Activated T-cell treated with anti-CD3 and anti-CD28 coated beads, Interleukin-2, amount 50 U/mL, for 24 hours (primary cell): ENCODE measurements at regions not wholly inside any gene's neighbourhood (a gene's known extent, or its start where the extent isn't known, plus 50 kb on each side); places are given as distances from the start of the nearest gene placed in this dataset.

Experiments used
- DNase-seq: peaks from one replicate; pipeline ENCODE4 v3.0.0-alpha.2; 2020
- H3K27ac Mint-ChIP-seq: 2 replicates; pipeline ENCODE4 v1.8.0; 2020; ENCODE audit warnings: mild to moderate bottlenecking, mixed read lengths
- H3K27me3 Mint-ChIP-seq: 2 replicates; pipeline ENCODE4 v1.8.0; 2020; ENCODE audit warnings: mixed read lengths
- H3K36me3 Mint-ChIP-seq: 2 replicates; pipeline ENCODE4 v1.8.0; 2020; ENCODE audit warnings: low read depth, mixed read lengths
- H3K4me1 Mint-ChIP-seq: 2 replicates; pipeline ENCODE4 v1.8.0; 2020; ENCODE audit warnings: low read depth, mixed read lengths
- H3K4me3 Mint-ChIP-seq: 2 replicates; pipeline ENCODE4 v1.8.0; 2020; ENCODE audit warnings: mild to moderate bottlenecking, moderate library complexity, mixed read lengths
- H3K9me3 Mint-ChIP-seq: 2 replicates; pipeline ENCODE4 v1.8.0; 2020; ENCODE audit warnings: mixed read lengths

DNA sequence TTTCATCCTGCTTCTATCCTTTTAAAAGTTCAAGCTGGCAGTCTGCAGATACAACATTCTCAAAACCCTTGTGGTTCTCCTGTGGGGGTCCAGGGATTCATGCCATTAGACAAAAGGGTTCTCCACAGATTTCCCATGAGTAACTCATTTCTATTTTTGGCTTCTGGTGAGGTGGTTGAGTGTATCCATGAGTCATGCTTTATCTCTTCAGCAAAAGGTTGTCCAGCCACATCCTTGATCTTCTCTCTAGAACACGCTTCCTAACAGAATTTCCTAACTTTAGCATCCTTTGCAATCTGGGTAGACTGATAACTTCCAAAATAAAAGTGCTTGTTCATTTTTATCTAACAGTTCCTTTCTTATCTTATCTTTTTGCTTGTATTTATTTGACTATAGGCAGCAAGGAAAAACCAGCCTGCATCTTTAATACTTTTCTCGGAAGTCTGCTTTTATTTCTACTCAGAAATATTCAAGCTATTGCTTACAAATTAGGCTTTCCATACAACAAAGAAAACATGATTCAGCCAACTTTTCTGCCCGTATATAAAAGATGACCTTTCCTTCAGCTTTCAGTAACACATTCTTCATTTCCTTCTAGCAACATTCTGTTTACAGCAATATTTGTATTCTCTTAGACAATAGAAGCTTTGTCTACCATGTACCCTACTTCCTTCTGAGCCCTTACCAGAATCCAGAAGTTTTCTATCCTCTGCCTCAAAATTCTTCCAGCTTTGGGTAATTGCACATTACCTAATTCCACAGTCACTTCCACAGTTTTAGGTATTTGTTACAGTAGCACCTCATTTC is 79.3 kb upstream of the IL6 start:
- H3K36me3 Mint-ChIP-seq, result peaks cover 3% of the 10 kb centered on the region
- H3K27ac Mint-ChIP-seq, result no peak overlapping the region
- peaks cover 41% of the 10 kb centered on the region for H3K9me3 Mint-ChIP-seq
- H3K4me3 Mint-ChIP-seq, result no peak overlapping the region
- DNase-seq, result no peak
- H3K4me1 Mint-ChIP-seq, result peaks cover 5% of the 10 kb centered on the region
- peaks cover 55% of the 10 kb centered on the region for H3K27me3 Mint-ChIP-seq

DNA sequence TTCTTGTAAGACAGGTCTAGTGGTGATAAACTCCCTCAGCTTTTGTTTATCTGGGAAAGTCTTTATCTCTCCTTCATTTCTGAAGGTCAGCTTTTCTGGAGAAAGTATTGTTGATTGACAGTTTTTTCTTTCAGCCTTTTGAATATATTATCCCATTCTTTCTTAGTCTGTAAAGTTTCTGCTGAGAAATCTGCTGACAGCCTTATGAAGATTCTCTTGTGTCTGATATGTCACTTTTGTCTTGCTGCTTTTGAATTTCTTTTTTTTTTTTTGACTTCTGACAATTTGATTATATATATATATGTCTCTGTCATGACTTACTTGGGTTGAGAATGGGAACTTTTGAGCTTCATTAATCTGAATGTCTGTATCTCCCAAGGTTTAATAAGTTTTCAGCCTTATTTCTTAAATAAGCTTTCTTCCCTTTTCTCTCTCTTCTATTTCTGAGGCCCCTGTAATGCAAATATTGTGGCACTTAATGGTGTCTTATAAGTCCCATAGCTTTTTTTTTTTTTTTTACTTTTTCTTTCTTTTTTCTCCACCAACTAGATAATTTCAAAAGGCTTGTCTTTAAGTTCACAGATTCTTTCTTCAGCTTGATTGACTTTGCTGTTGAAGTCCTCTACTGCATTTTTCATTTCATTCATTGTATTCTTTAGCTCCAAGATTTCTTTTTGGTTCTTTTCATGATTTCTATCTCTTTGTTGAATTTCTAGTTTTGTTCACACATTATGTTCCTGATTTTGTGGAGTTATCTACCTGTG is 81.4 kb upstream of the IL6 start:
- Mint-ChIP-seq H3K27me3 (peaks cover 47% of the 10 kb centered on the region), H3K4me1 (peaks cover 13% of the 10 kb centered on the region), H3K4me3 (no peak overlapping the region), H3K36me3 (peaks cover 6% of the 10 kb centered on the region), H3K27ac (no peak overlapping the region), H3K9me3 (peaks cover 52% of the 10 kb centered on the region)
- no peak for DNase-seq

DNA sequence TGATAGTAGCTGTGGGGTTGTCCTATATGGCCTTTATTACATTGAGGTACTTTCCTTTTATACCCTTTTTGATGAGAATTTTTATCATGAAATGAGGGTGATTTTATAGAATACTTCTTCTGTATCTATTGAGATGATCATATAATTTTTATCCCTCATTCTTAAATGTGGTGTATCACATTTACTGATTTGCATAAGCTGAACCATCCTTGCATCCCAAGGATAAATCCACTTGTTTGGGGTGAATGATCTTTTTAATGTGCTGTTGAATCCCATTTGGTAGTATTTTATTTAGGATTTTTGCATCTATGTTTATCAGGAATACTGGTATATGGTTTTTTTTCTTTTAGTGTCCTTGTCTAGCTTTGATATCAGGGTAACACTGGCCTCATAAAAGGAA is 84.5 kb upstream of the IL6 start:
- Mint-ChIP-seq H3K4me1 (peaks cover 21% of the 10 kb centered on the region), H3K27me3 (peaks cover 34% of the 10 kb centered on the region), H3K4me3 (no peak overlapping the region), H3K27ac (no peak overlapping the region), H3K9me3 (peaks cover 45% of the 10 kb centered on the region), H3K36me3 (peaks cover 6% of the 10 kb centered on the region)
- no peak for DNase-seq

DNA sequence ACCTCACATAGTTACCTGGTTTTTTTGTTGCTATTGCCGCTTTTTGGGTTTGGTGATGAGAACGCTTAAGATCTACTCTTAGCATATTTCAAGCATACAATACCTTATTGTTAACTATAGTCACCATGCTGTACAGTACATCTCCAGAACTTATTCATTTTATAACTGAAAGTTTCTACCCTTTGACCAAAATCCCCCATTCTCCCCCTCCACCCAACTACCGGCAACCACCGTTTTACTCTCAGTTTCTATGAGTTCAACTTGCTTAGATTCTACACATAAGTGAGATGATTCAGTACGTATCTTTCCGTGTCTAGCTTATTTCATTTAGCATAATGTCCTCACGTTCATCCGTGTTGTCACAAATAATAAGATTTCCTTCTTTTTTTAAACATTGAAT is 86.7 kb upstream of the IL6 start:
- peaks cover 18% of the 10 kb centered on the region for H3K4me1 Mint-ChIP-seq
- H3K36me3 Mint-ChIP-seq, result peaks cover 3% of the 10 kb centered on the region
- H3K27ac Mint-ChIP-seq, result peak overlapping the region; percentile 50
- no peak for DNase-seq
- H3K27me3 Mint-ChIP-seq, result peaks cover 28% of the 10 kb centered on the region
- no peak overlapping the region for H3K4me3 Mint-ChIP-seq
- H3K9me3 Mint-ChIP-seq, result peaks cover 25% of the 10 kb centered on the region

DNA sequence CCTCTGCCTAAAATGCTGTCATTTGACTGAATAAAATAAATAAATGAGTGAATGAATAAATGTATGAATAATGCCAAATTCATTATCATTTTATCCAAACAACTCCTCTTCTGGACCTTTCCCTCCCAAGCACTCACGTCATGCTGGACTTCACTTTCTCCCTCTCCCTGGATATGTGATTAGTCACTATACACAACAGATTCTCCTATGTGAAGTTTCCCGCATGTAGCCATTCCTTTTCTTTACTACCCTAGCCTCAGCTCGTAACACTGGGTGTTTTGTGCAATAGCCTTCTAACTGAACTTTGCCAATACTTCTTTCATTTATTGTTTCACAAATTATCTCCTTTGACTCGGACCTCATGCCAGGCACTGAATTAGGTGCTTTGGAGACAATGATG is 87.6 kb upstream of the IL6 start:
- peaks cover 34% of the 10 kb centered on the region for H3K27me3 Mint-ChIP-seq
- no peak for DNase-seq
- no peak overlapping the region for H3K27ac Mint-ChIP-seq
- H3K4me1 Mint-ChIP-seq, result peaks cover 18% of the 10 kb centered on the region
- H3K36me3 Mint-ChIP-seq, result peaks cover 3% of the 10 kb centered on the region
- no peak overlapping the region for H3K4me3 Mint-ChIP-seq
- H3K9me3 Mint-ChIP-seq, result peaks cover 24% of the 10 kb centered on the region

DNA sequence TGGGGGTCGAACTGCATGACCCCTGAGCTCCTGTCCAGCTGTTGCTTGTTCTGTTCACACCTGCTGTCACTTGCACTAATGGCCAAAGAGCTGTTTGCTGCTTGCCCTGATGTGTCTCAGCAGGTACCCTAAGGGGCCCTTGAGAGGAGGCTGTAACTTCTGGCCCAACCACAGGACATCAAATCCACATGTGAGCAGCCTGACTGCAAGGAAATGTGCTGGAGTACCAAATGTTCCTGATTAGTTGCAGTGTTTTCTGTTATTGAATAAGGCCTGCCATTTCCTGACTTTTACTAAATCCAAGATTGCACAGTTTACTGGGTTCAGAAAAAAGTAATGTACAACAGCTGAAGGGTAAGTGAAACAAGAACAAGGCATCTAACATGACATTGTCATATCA is 91.7 kb upstream of the IL6 start:
- Mint-ChIP-seq H3K4me3 (no peak overlapping the region), H3K36me3 (no peaks in the 10 kb centered on the region), H3K27ac (no peak overlapping the region), H3K9me3 (peaks cover 2% of the 10 kb centered on the region), H3K27me3 (peaks cover 53% of the 10 kb centered on the region), H3K4me1 (peaks cover 9% of the 10 kb centered on the region)
- DNase-seq, result no peak

DNA sequence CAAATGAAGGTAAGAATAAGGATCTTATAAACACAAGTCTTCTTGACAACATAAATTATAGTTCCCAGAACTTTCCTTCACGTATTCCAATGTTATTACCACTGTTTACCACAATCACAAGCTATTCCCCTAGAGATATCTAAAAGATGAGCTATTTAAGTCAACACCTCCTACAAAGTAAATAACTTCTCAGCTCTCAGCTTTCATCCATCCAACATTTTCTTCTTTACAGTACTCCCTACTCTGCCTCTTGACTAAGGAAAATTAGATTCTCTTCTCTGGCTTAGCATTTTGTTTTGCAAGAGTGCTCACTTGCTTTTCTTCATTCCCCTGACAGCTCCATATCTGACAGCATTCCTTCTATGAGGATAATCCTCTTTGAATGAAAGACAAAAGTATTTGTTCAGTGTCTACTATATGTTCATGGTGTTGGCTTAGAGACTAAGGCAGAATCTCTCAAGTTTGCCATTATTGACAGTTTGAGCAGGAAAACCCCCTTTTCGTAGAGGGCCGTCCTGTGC is 93.0 kb upstream of the IL6 start:
- peaks cover under 1% of the 10 kb centered on the region for H3K9me3 Mint-ChIP-seq
- H3K4me3 Mint-ChIP-seq, result no peak overlapping the region
- DNase-seq, result no peak
- H3K27me3 Mint-ChIP-seq, result peaks cover 54% of the 10 kb centered on the region
- no peak overlapping the region for H3K27ac Mint-ChIP-seq
- H3K4me1 Mint-ChIP-seq, result no peaks in the 10 kb centered on the region
- no peaks in the 10 kb centered on the region for H3K36me3 Mint-ChIP-seq

DNA sequence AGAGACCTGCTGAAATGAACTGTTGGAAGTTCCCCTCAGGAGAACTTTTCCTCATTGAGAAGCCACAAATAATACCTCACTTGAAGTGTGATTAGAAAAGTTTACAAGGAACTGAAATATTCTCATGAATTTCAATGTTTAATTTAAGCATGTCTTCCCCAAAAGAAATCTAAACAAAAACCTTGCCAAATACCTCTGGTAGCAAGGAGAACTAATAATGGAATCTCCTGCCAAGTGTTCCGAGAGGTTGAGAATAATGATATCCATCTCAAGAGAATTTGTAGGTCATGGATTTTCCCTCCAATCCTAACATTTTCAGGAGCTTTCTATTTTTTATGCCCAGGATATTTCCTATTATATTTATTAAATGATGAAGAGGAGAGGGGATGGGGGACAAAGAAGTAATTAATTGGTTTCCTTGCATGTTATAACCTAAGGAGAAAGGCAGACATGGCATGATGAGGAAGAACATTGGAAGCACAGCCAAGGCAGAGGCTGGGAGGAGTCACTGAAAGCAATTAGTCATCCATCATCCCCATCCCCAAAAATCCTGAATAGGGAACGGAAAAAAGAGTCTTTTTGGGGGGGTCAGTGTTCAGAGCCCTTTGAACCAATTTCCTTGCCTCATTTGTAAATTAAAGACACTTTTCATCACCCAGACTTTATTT is 93.6 kb upstream of the IL6 start:
- H3K4me1 Mint-ChIP-seq, result no peaks in the 10 kb centered on the region
- no peak overlapping the region for H3K27ac Mint-ChIP-seq
- no peak for DNase-seq
- H3K9me3 Mint-ChIP-seq, result no peaks in the 10 kb centered on the region
- peaks cover 55% of the 10 kb centered on the region for H3K27me3 Mint-ChIP-seq
- H3K4me3 Mint-ChIP-seq, result no peak overlapping the region
- H3K36me3 Mint-ChIP-seq, result no peaks in the 10 kb centered on the region

DNA sequence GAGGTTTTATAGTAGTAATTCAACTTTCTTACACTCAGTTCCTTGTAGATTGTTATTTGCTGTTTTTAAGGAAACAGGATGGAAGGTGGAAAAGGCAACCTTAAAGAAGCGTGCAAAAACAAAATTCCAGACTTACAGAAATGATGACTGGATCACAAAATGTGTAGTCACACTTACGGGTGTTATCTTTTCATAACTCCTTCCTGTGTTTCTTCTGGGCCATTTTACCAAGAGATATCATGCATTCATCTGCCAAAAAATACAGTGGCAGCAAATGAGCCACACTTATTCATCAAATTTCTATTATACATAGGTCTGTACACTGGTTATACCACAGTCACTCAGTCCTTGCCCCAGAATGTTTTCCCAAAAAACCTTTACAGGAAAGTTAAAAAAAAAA is 94.3 kb upstream of the IL6 start:
- DNase-seq, result no peak
- Mint-ChIP-seq H3K9me3 (no peaks in the 10 kb centered on the region), H3K4me1 (no peaks in the 10 kb centered on the region), H3K27ac (no peak overlapping the region), H3K27me3 (peaks cover 52% of the 10 kb centered on the region), H3K4me3 (no peak overlapping the region), H3K36me3 (no peaks in the 10 kb centered on the region)

DNA sequence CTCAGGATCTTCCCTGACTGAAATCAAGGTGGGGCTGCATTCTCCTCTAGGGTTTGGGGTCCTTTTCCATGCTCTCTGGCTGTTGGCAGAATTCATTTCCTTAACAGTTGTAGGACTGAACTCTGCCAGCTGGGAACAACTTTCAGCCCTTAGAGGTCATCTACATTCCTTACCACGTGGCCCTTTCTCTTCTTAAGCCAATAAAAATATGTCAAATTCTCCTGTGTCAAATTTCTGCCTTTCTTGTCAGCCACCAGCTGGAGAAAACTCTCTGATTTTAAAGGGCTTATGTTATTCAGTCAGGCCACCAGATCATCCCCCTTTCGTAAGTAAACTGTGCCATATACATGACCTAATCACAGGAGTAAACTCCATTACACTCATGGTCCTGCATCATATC is 95.3 kb upstream of the IL6 start:
- H3K27ac Mint-ChIP-seq, result no peak overlapping the region
- no peak overlapping the region for H3K4me3 Mint-ChIP-seq
- DNase-seq, result no peak
- no peaks in the 10 kb centered on the region for H3K4me1 Mint-ChIP-seq
- H3K9me3 Mint-ChIP-seq, result no peaks in the 10 kb centered on the region
- peaks cover 54% of the 10 kb centered on the region for H3K27me3 Mint-ChIP-seq
- H3K36me3 Mint-ChIP-seq, result no peaks in the 10 kb centered on the region

DNA sequence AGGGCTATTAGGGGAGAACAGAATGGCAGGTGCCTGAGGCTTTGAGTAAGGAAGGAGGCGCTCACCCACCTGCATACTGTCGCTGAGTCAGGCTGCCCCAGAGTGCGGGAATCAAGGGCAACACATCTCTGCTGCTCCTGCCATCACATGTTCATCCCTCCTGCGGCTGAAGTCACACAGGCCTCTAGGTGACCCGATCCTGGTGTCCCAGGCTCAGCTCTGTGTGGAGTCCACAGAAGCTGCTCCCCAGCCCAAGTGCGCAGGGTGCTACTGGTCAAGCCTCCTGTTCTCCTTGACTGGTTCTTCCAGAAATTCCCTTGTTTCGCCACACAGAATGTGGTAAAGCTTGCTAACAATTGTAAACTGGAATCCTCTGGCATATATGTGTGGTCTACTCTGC is 96.9 kb upstream of the IL6 start:
- Mint-ChIP-seq H3K36me3 (no peaks in the 10 kb centered on the region), H3K27me3 (peaks cover 53% of the 10 kb centered on the region)

DNA sequence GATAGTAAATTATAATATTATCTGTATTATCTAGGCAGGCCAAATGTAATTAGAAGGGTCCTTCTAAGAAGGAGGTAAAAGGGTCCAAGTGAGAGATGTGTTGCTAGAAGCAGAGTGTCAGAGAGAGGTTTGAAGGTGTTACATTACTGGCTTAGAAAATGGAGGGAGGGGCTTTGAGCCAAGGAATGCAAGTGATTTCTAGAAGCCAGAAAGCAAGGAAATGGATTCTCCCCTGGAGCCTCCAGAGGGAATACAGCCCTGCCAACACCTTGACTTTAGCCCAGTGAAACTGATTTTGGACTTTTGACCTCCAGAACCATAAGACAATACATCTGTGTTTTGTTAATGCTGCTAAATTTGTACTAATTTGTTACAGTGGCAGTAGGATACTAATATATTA is 97.9 kb upstream of the IL6 start:
- H3K4me3 Mint-ChIP-seq, result no peak overlapping the region
- H3K9me3 Mint-ChIP-seq, result no peaks in the 10 kb centered on the region
- H3K27ac Mint-ChIP-seq, result no peak overlapping the region
- no peak for DNase-seq
- H3K4me1 Mint-ChIP-seq, result no peaks in the 10 kb centered on the region
- H3K27me3 Mint-ChIP-seq, result peaks cover 44% of the 10 kb centered on the region
- H3K36me3 Mint-ChIP-seq, result no peaks in the 10 kb centered on the region

More for the DNA sequence above, 96.9 kb upstream of the IL6 start:
- no peak overlapping the region for H3K4me3 Mint-ChIP-seq
- no peaks in the 10 kb centered on the region for H3K9me3 Mint-ChIP-seq
- DNase-seq, result no peak
- no peak overlapping the region for H3K27ac Mint-ChIP-seq
- no peaks in the 10 kb centered on the region for H3K4me1 Mint-ChIP-seq

DNA sequence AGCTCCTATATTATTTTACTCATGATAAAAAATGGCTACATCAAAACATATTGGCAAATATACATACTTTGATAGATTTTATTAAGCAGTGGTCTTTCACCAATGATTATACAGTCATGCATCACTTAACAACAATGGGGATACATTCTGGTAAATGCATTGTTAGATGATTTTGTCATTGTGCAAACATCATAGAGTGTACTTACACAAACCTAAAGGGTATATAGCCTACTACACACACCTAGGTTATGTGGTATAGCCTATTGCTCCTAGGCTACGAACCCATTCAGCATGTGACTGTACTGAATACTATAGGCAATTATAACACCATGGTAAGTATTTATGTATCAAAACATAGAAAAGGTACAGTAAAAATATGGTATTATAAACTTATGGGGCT is 98.9 kb upstream of the IL6 start:
- DNase-seq, result no peak
- H3K36me3 Mint-ChIP-seq, result no peaks in the 10 kb centered on the region

DNA sequence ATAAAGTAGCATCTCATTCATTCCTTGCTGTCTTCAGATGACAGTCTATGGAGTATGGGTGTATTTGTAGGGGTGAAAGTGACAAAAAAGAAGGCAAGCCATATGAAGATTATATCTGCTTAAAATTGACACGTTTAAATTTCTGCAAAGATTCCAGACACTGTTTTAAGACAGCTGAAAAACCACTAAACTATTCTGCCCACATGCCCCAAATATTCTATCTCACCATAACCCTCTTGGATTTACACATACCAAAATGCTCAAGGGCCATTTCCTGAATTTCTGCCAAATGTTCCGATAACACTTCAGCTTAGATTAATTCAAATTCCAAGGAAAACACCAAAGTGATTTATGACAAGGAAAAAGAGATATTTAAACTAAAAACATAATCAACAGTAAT is 99.9 kb upstream of the IL6 start:
- H3K27ac Mint-ChIP-seq, result no peak overlapping the region
- H3K36me3 Mint-ChIP-seq, result no peaks in the 10 kb centered on the region
- H3K27me3 Mint-ChIP-seq, result peaks cover 33% of the 10 kb centered on the region
- H3K9me3 Mint-ChIP-seq, result no peaks in the 10 kb centered on the region
- DNase-seq, result no peak
- H3K4me3 Mint-ChIP-seq, result no peak overlapping the region
- H3K4me1 Mint-ChIP-seq, result no peaks in the 10 kb centered on the region

More for the DNA sequence above, 98.9 kb upstream of the IL6 start:
- no peak overlapping the region for H3K27ac Mint-ChIP-seq
- H3K4me3 Mint-ChIP-seq, result no peak overlapping the region
- no peaks in the 10 kb centered on the region for H3K4me1 Mint-ChIP-seq
- peaks cover 39% of the 10 kb centered on the region for H3K27me3 Mint-ChIP-seq
- no peaks in the 10 kb centered on the region for H3K9me3 Mint-ChIP-seq

DNA sequence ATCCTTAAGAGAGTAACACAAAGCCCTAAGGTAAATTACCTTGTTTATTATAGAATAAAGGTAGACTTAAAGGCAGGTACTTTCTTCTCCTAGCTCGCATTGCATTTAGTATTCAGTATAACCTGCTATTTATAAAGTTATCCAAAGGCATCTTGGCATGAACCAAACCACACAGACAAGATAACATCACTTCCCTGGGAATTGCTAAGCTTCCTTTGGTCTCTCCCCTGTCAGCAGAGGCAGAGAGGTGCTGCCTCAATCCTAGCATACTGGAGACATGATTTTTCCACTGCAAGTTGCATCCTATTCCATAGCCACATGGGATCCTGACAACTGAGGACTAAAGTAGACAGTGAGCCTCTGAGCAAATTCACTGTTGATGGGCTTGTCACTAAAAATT is 101.7 kb upstream of the IL6 start:
- Mint-ChIP-seq H3K4me1 (no peaks in the 10 kb centered on the region), H3K27me3 (peaks cover 23% of the 10 kb centered on the region), H3K36me3 (no peaks in the 10 kb centered on the region), H3K27ac (no peak overlapping the region), H3K9me3 (no peaks in the 10 kb centered on the region), H3K4me3 (no peak overlapping the region)
- no peak for DNase-seq
